NCI-H2107 (cell line): ENCODE measurements at regions not wholly inside any gene's neighbourhood (a gene's known extent, or its start where the extent isn't known, plus 50 kb on each side); places are given as distances from the start of the nearest gene placed in this dataset.
"Not testable (repeated sequence)": the region's sequence is repeated elsewhere in the genome, so short reads cannot be mapped to it uniquely, and the experiment has no call there.

Experiments used
- DNase-seq: peaks from one replicate; lab custom pipeline; 2025; lab: John Stamatoyannopoulos, UW

GRCh38 chr10:78096486-78096885, 62.8 kb downstream of the RPS24 start:
- not testable (repeated sequence) for DNase-seq

- DNase-seq: not testable (repeated sequence)
Measured at GRCh38 chr10:78102593-78102992, 68.9 kb downstream of the RPS24 start.

GRCh38 chr10:78109210-78109609, 75.5 kb downstream of the RPS24 start:
- no peak for DNase-seq

GRCh38 chr10:78115135-78115853, 81.6 kb downstream of the RPS24 start:
- no peak for DNase-seq

- DNase-seq: no peak
Measured at GRCh38 chr10:78116361-78116760, 82.7 kb downstream of the RPS24 start.

- no peak for DNase-seq
Measured at GRCh38 chr10:78118591-78118990, 84.9 kb downstream of the RPS24 start.

- DNase-seq: no peak
Measured at GRCh38 chr10:78121801-78122200, 88.1 kb downstream of the RPS24 start.

- DNase-seq: no peak
Measured at GRCh38 chr10:78124167-78124566, 90.5 kb downstream of the RPS24 start.

GRCh38 chr10:78129211-78129610, 95.5 kb downstream of the RPS24 start:
- DNase-seq: no peak

- no peak for DNase-seq
Measured at GRCh38 chr10:78130966-78131710, 97.5 kb downstream of the RPS24 start.

GRCh38 chr10:78134773-78135306, 101.2 kb downstream of the RPS24 start:
- DNase-seq: no peak

GRCh38 chr10:78137147-78137546, 103.5 kb downstream of the RPS24 start:
- DNase-seq: no peak

- DNase-seq: no peak
Measured at GRCh38 chr10:78139341-78139740, 105.7 kb downstream of the RPS24 start.

- DNase-seq: no peak
Measured at GRCh38 chr10:78140066-78140630, 106.5 kb downstream of the RPS24 start.

- DNase-seq: no peak
Measured at GRCh38 chr10:78143576-78143975, 109.9 kb downstream of the RPS24 start.

- no peak for DNase-seq
Measured at GRCh38 chr10:78146200-78146599, 112.5 kb downstream of the RPS24 start.

- DNase-seq: no peak
Measured at GRCh38 chr10:78147202-78147601, 113.5 kb downstream of the RPS24 start.

GRCh38 chr10:78148216-78148960, 114.7 kb downstream of the RPS24 start:
- no peak for DNase-seq

GRCh38 chr10:78148961-78149612, 115.4 kb downstream of the RPS24 start:
- no peak for DNase-seq

GRCh38 chr10:78150756-78151155, 117.1 kb downstream of the RPS24 start:
- DNase-seq: no peak

- no peak for DNase-seq
Measured at GRCh38 chr10:78155722-78156121, 122.1 kb downstream of the RPS24 start.

GRCh38 chr10:78160591-78160990, 126.9 kb downstream of the RPS24 start:
- no peak for DNase-seq
